Osteocyte (in vitro differentiated cells): ENCODE measurements at regions not wholly inside any gene's neighbourhood (a gene's known extent, or its start where the extent isn't known, plus 50 kb on each side); places are given as distances from the start of the nearest gene placed in this dataset.

ENCODE experiments used
- DNase-seq: peaks from one replicate; pipeline ENCODE4 v3.0.0; 2021; ENCODE audit warnings: mixed read lengths; ENCODE audit not compliant: unreplicated experiment; ENCODE audit errors: extremely low spot score
- H3K27ac Mint-ChIP-seq: one replicate; pipeline ENCODE4 v1.8.0; 2021; ENCODE audit warnings: mild to moderate bottlenecking, mixed read lengths; ENCODE audit not compliant: unreplicated experiment
- H3K27me3 Mint-ChIP-seq: one replicate; pipeline ENCODE4 v1.8.0; 2021; ENCODE audit warnings: mixed read lengths; ENCODE audit not compliant: unreplicated experiment
- H3K36me3 Mint-ChIP-seq: one replicate; pipeline ENCODE4 v1.8.0; 2021; ENCODE audit warnings: mixed read lengths; ENCODE audit not compliant: unreplicated experiment
- H3K4me1 Mint-ChIP-seq: one replicate; pipeline ENCODE4 v1.8.0; 2021; ENCODE audit warnings: mixed read lengths; ENCODE audit not compliant: unreplicated experiment
- H3K4me3 Mint-ChIP-seq: one replicate; pipeline ENCODE4 v1.8.0; 2021; ENCODE audit warnings: mild to moderate bottlenecking, moderate library complexity, mixed read lengths; ENCODE audit not compliant: unreplicated experiment
- H3K9me3 Mint-ChIP-seq: one replicate; pipeline ENCODE4 v1.8.0; 2021; ENCODE audit warnings: mixed read lengths; ENCODE audit not compliant: unreplicated experiment
- TF ChIP-seq, protein P1 (sequence below): fragments of 200-600 bp; sonication (generic); IDR thresholded peaks from 2 replicates; pipeline ENCODE4 v1.5.0; 2021; ENCODE audit warnings: antibody characterized with exemption, mild to moderate bottlenecking, moderate library complexity

DNA sequence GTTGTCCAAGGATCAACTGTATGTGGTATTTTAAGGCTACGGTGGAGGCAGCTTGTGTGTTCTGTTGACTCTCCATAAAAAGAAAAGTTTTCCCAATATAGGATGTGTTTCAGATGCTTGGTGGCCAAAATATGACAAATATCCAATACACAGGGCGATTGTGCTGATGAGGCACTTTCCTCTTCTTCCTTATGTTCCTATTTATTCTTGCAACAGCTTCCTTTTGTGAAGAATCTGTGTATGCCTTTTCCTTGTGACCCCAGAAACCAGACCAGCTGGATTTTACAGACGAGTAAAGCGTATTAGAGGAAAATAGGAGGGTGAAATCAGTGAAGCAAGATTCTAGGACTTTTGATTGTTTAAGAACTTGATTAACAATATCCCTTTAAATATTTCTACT lies 452.0 kb downstream of the DMAC1 start:
- H3K9me3 Mint-ChIP-seq, result peaks cover 7% of the 10 kb centered on the region
- H3K4me1 Mint-ChIP-seq, result no peaks in the 10 kb centered on the region
- no peak overlapping the region for H3K27ac Mint-ChIP-seq
- no peak for DNase-seq
- no peak overlapping the region for H3K4me3 Mint-ChIP-seq
- TF ChIP-seq, protein P1, sequence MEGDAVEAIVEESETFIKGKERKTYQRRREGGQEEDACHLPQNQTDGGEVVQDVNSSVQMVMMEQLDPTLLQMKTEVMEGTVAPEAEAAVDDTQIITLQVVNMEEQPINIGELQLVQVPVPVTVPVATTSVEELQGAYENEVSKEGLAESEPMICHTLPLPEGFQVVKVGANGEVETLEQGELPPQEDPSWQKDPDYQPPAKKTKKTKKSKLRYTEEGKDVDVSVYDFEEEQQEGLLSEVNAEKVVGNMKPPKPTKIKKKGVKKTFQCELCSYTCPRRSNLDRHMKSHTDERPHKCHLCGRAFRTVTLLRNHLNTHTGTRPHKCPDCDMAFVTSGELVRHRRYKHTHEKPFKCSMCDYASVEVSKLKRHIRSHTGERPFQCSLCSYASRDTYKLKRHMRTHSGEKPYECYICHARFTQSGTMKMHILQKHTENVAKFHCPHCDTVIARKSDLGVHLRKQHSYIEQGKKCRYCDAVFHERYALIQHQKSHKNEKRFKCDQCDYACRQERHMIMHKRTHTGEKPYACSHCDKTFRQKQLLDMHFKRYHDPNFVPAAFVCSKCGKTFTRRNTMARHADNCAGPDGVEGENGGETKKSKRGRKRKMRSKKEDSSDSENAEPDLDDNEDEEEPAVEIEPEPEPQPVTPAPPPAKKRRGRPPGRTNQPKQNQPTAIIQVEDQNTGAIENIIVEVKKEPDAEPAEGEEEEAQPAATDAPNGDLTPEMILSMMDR, result no peak
- no peaks in the 10 kb centered on the region for H3K36me3 Mint-ChIP-seq
- H3K27me3 Mint-ChIP-seq, result no peaks in the 10 kb centered on the region

- no peaks in the 10 kb centered on the region for H3K36me3 Mint-ChIP-seq
- H3K27ac Mint-ChIP-seq, result no peak overlapping the region
- H3K4me1 Mint-ChIP-seq, result no peaks in the 10 kb centered on the region
Observed at GRCh38 chr9:7346144-7346543, 453.4 kb downstream of the DMAC1 start.

DNA sequence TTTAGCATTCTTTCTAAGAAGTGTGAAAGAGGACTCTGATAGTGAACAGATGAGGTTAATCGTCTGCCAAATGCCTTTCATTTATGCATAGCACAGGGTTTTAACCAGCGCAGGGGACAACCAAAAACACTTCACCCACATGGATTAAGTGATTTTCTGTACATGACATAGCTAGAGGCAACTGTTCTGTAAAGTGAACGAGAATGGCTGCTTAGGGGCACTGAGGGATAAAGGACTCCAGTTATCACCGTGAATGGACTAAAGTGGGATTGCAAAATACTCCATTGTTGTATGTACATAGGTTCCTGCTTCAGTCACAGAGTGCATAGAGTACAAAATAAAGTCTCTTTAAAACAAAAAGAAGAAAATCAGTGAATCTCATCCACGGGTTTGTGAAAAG lies 456.8 kb downstream of the DMAC1 start:
- H3K9me3 Mint-ChIP-seq, result no peaks in the 10 kb centered on the region
- no peak overlapping the region for H3K4me3 Mint-ChIP-seq
- H3K27ac Mint-ChIP-seq, result no peak overlapping the region
- TF ChIP-seq, protein P1, result no peak
- DNase-seq, result no peak
- no peaks in the 10 kb centered on the region for H3K4me1 Mint-ChIP-seq
- H3K36me3 Mint-ChIP-seq, result no peaks in the 10 kb centered on the region
- H3K27me3 Mint-ChIP-seq, result peaks cover 2% of the 10 kb centered on the region

More at GRCh38 chr9:7346144-7346543, 453.4 kb downstream of the DMAC1 start:
- TF ChIP-seq, protein P1, result no peak
- no peak for DNase-seq
- Mint-ChIP-seq H3K27me3 (no peaks in the 10 kb centered on the region), H3K4me3 (no peak overlapping the region), H3K9me3 (peaks cover 7% of the 10 kb centered on the region)

GRCh38 chr9:7342229-7342628 lies 457.3 kb downstream of the DMAC1 start:
- Mint-ChIP-seq H3K27me3 (peaks cover 2% of the 10 kb centered on the region), H3K27ac (no peak overlapping the region), H3K4me1 (no peaks in the 10 kb centered on the region), H3K36me3 (no peaks in the 10 kb centered on the region), H3K4me3 (no peak overlapping the region), H3K9me3 (no peaks in the 10 kb centered on the region)
- DNase-seq, result no peak
- TF ChIP-seq, protein P1, result no peak

DNA sequence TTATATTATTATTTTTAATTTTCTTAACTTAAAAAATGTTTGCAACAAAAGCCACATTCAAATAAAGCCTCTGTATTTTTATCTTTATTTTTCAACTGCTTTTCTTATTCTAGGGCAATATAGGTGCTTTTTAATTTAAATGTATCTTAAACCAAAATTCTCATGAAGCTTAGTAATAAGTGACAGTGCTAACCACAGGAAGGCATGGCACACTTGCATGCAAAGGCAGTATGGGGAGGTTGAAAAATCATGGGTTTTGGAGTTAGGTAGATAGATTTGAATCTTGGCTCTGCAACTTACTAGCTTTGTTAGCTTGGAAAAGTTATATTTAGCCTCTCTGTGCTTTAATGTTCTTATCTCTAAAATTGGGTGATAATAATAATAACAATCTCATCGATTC lies 458.0 kb downstream of the DMAC1 start:
- no peak for DNase-seq
- H3K36me3 Mint-ChIP-seq, result no peaks in the 10 kb centered on the region
- TF ChIP-seq, protein P1, result no peak
- H3K4me1 Mint-ChIP-seq, result no peaks in the 10 kb centered on the region
- H3K9me3 Mint-ChIP-seq, result no peaks in the 10 kb centered on the region
- H3K4me3 Mint-ChIP-seq, result no peak overlapping the region
- no peak overlapping the region for H3K27ac Mint-ChIP-seq
- H3K27me3 Mint-ChIP-seq, result peaks cover 2% of the 10 kb centered on the region
